ENCODE measurements at regions not wholly inside any gene's neighbourhood (a gene's known extent, or its start where the extent isn't known, plus 50 kb on each side); places are given as distances from the start of the nearest gene placed in this dataset.

- TF ChIP-seq CTCF (IDR thresholded peaks at IDR 0.05) = no peak
- TF ChIP-seq POLR2A (IDR thresholded peaks at IDR 0.05) = no peak
Measured at GRCh38 chr15:29618586-29618985, 203.7 kb downstream of the TJP1 start.
